ENCODE measurements at regions not wholly inside any gene's neighbourhood (a gene's known extent, or its start where the extent isn't known, plus 50 kb on each side); places are given as distances from the start of the nearest gene placed in this dataset.

- DNase-seq = no peak
These were observed 759.8 kb upstream of the CITED2 start for GRCh38 chr6:140134224-140134623.

- no peak for DNase-seq
These were observed 755.6 kb upstream of the CITED2 start for GRCh38 chr6:140130074-140130473.

- no peak for DNase-seq
These were observed 750.0 kb upstream of the CITED2 start for GRCh38 chr6:140124498-140124897.

- no peak for DNase-seq
These were observed 733.7 kb upstream of the CITED2 start for GRCh38 chr6:140108167-140108566.

- DNase-seq = no peak
These were observed 732.8 kb upstream of the CITED2 start for GRCh38 chr6:140107216-140107615.

GRCh38 chr6:140105857-140106256, 731.4 kb upstream of the CITED2 start:
- no peak for DNase-seq

- no peak for DNase-seq
These were observed 730.8 kb upstream of the CITED2 start for GRCh38 chr6:140105241-140105640.

GRCh38 chr6:140101818-140102217, 727.4 kb upstream of the CITED2 start:
- DNase-seq = no peak

- DNase-seq = no peak
These were observed 726.9 kb upstream of the CITED2 start for GRCh38 chr6:140101367-140101766.

- DNase-seq = no peak
These were observed 721.1 kb upstream of the CITED2 start for GRCh38 chr6:140095532-140095931.

GRCh38 chr6:140091895-140092294, 717.4 kb upstream of the CITED2 start:
- DNase-seq = no peak

GRCh38 chr6:140090871-140091270, 716.4 kb upstream of the CITED2 start:
- no peak for DNase-seq

GRCh38 chr6:140083375-140083774, 708.9 kb upstream of the CITED2 start:
- DNase-seq = no peak

GRCh38 chr6:140082867-140083297, 708.4 kb upstream of the CITED2 start:
- no peak for DNase-seq

GRCh38 chr6:140079328-140079727, 704.9 kb upstream of the CITED2 start:
- no peak for DNase-seq

- DNase-seq = no peak
These were observed 704.2 kb upstream of the CITED2 start for GRCh38 chr6:140078561-140079125.

GRCh38 chr6:140077827-140078560, 703.5 kb upstream of the CITED2 start:
- no peak for DNase-seq

- no peak for DNase-seq
These were observed 701.7 kb upstream of the CITED2 start for GRCh38 chr6:140076105-140076504.

- no peak for DNase-seq
These were observed 699.0 kb upstream of the CITED2 start for GRCh38 chr6:140073456-140073855.

GRCh38 chr6:140071601-140072062, 697.2 kb upstream of the CITED2 start:
- no peak for DNase-seq

- DNase-seq = no peak
These were observed 696.5 kb upstream of the CITED2 start for GRCh38 chr6:140070846-140071473.

- DNase-seq = no peak
These were observed 695.1 kb upstream of the CITED2 start for GRCh38 chr6:140069576-140069975.

- DNase-seq = no peak
These were observed 694.4 kb upstream of the CITED2 start for GRCh38 chr6:140068801-140069200.

- no peak for DNase-seq
These were observed 689.9 kb upstream of the CITED2 start for GRCh38 chr6:140064366-140064765.
